ENCODE measurements at regions not wholly inside any gene's neighbourhood (a gene's known extent, or its start where the extent isn't known, plus 50 kb on each side); places are given as distances from the start of the nearest gene placed in this dataset.
"Not testable (repeated sequence)": the region's sequence is repeated elsewhere in the genome, so short reads cannot be mapped to it uniquely, and the experiment has no call there.

- 77 to 79% methylated on average over 4 of the region's 4 CpGs for WGBS, 2 donors
- intact Hi-C loops (cut with DNase I), result loop anchor here in 1 of 10 donors (10.0 kb wide), 1 partner anchor 328 kb away; the partner anchor contains the start of gene TLE3
- Histone ChIP-seq H3K4me3 (no peak overlapping the region), H3K27me3 (peaks cover 0 to 41% (median 14%) of the 10 kb centered on the region in 7 donors), H3K9me3 (peaks cover 0 to 11% (median 0%) of the 10 kb centered on the region in 11 donors), H3K4me1 (peaks cover 0 to 20% (median 0%) of the 10 kb centered on the region in 9 donors), H3K36me3 (no peaks in the 10 kb centered on the region), H3K27ac (peak overlapping the region in 1 of 10 donors; percentile 69)
- TF ChIP-seq CTCF (IDR thresholded peaks at IDR 0.05), result no peak
- no peak for DNase-seq
- ATAC-seq, result no peak
Measured at GRCh38 chr15:69767191-69767590, 314.6 kb downstream of the RPLP1 start.

GRCh38 chr15:69769336-69769735, 316.7 kb downstream of the RPLP1 start:
- 35 to 46% methylated on average over 6 of the region's 6 CpGs for WGBS, 2 donors
- Histone ChIP-seq H3K27ac (peak overlapping the region in 1 of 10 donors; percentile 45), H3K4me1 (peaks cover 0 to 15% (median 0%) of the 10 kb centered on the region in 9 donors), H3K9me3 (peaks cover 0 to 14% (median 0%) of the 10 kb centered on the region in 11 donors), H3K27me3 (peaks cover 0 to 24% (median 8%) of the 10 kb centered on the region in 7 donors)
- H3K4me3 ChIP-seq, ATAC-seq, H3K36me3 ChIP-seq, DNase-seq: not testable (repeated sequence)
- intact Hi-C loops (cut with DNase I), result loop anchor here in 1 of 10 donors (10.0 kb wide), 1 partner anchor 325 kb away; the partner anchor contains the start of gene TLE3

GRCh38 chr15:69774258-69774657, 321.6 kb downstream of the RPLP1 start:
- H3K4me1 ChIP-seq; H3K27ac ChIP-seq; H3K4me3 ChIP-seq; intact Hi-C loops (cut with DNase I); DNase-seq; H3K36me3 ChIP-seq; ATAC-seq: not testable (repeated sequence)
- Histone ChIP-seq H3K9me3 (peaks cover 0 to 21% (median 0%) of the 10 kb centered on the region in 11 donors), H3K27me3 (peaks cover 0 to 29% (median 8%) of the 10 kb centered on the region in 7 donors)
- WGBS, 2 donors, result 88 to 89% methylated on average over 3 of the region's 3 CpGs

- ATAC-seq; H3K4me3 ChIP-seq; DNase-seq; H3K36me3 ChIP-seq; intact Hi-C loops (cut with DNase I); H3K27ac ChIP-seq; H3K4me1 ChIP-seq: not testable (repeated sequence)
- WGBS, 2 donors, result 94 to 100% methylated on average over 2 of the region's 2 CpGs
- Histone ChIP-seq H3K9me3 (peaks cover 0 to 21% (median 0%) of the 10 kb centered on the region in 11 donors), H3K27me3 (peaks cover 0 to 24% (median 4%) of the 10 kb centered on the region in 7 donors)
Measured at GRCh38 chr15:69774711-69775110, 322.1 kb downstream of the RPLP1 start.

- Histone ChIP-seq H3K27me3 (peaks cover 0 to 16% (median 0%) of the 10 kb centered on the region in 7 donors), H3K27ac (no peak overlapping the region), H3K4me1 (peaks cover 0 to 12% (median 0%) of the 10 kb centered on the region in 9 donors), H3K4me3 (no peak overlapping the region), H3K9me3 (peaks cover 0 to 21% (median 0%) of the 10 kb centered on the region in 11 donors), H3K36me3 (no peaks in the 10 kb centered on the region)
- WGBS, 2 donors, result 74 to 77% methylated on average over 2 of the region's 2 CpGs
- intact Hi-C loops (cut with DNase I), result no loop called here
- DNase-seq (no peak), ATAC-seq (no peak)
- TF ChIP-seq CTCF (IDR thresholded peaks at IDR 0.05), result no peak
Measured at GRCh38 chr15:69777356-69777755, 320.4 kb downstream of the TLE3 start.

- no peak for TF ChIP-seq CTCF (IDR thresholded peaks at IDR 0.05)
- Histone ChIP-seq H3K4me3 (no peak overlapping the region), H3K36me3 (no peaks in the 10 kb centered on the region), H3K27me3 (peaks cover 0 to 27% (median 0%) of the 10 kb centered on the region in 7 donors), H3K27ac (no peak overlapping the region), H3K4me1 (peaks cover 0 to 12% (median 0%) of the 10 kb centered on the region in 9 donors), H3K9me3 (peaks cover 0 to 11% (median 0%) of the 10 kb centered on the region in 11 donors)
- intact Hi-C loops (cut with DNase I), result no loop called here
- 41 to 48% methylated on average over 6 of the region's 6 CpGs for WGBS, 2 donors
- DNase-seq (no peak), ATAC-seq (no peak)
Measured at GRCh38 chr15:69780374-69780773, 317.3 kb downstream of the TLE3 start.

Data from heart right ventricle (tissue), 16 donors.